Esophagus mucosa (tissue), 1 donor: ENCODE measurements at regions not wholly inside any gene's neighbourhood (a gene's known extent, or its start where the extent isn't known, plus 50 kb on each side); places are given as distances from the start of the nearest gene placed in this dataset.
"Not testable (repeated sequence)": the region's sequence is repeated elsewhere in the genome, so short reads cannot be mapped to it uniquely, and the experiment has no call there.

Experiments
- ATAC-seq: fragments of 200-7000 bp; cut with Tn5 transposase; one replicate; pipeline ENCODE4 v1.9.1; 2020
- donor health status: DM: yes; HTN: yes; CAD: no.

GRCh38 chr12:38016602-38017001, 300.0 kb upstream of the ALG10B start:
- ATAC-seq, result no peak

- no peak for ATAC-seq
These were observed 290.7 kb upstream of the ALG10B start for GRCh38 chr12:38025916-38026315.

GRCh38 chr12:38053113-38053512, 263.5 kb upstream of the ALG10B start:
- ATAC-seq, result no peak

- no peak for ATAC-seq
These were observed 262.7 kb upstream of the ALG10B start for GRCh38 chr12:38053655-38054464.

GRCh38 chr12:38056701-38057689, 259.6 kb upstream of the ALG10B start:
- peak; percentile 64 for ATAC-seq

GRCh38 chr12:38099686-38100085, 216.9 kb upstream of the ALG10B start:
- no peak for ATAC-seq

GRCh38 chr12:38101753-38102152, 214.8 kb upstream of the ALG10B start:
- ATAC-seq, result no peak

GRCh38 chr12:38102197-38102596, 214.4 kb upstream of the ALG10B start:
- ATAC-seq, result peak; percentile 56

GRCh38 chr12:38110026-38110699, 206.4 kb upstream of the ALG10B start:
- ATAC-seq, result peak; percentile 68

GRCh38 chr12:38113991-38114390, 202.6 kb upstream of the ALG10B start:
- no peak for ATAC-seq

- ATAC-seq, result no peak
These were observed 199.6 kb upstream of the ALG10B start for GRCh38 chr12:38116968-38117367.

GRCh38 chr12:38118632-38119031, 197.9 kb upstream of the ALG10B start:
- no peak for ATAC-seq

- no peak for ATAC-seq
These were observed 196.1 kb upstream of the ALG10B start for GRCh38 chr12:38120438-38120837.

- ATAC-seq, result not testable (repeated sequence)
These were observed 193.5 kb upstream of the ALG10B start for GRCh38 chr12:38123028-38123427.

- no peak for ATAC-seq
These were observed 192.9 kb upstream of the ALG10B start for GRCh38 chr12:38123566-38124246.

- ATAC-seq, result no peak
These were observed 192.1 kb upstream of the ALG10B start for GRCh38 chr12:38124247-38125012.

- no peak for ATAC-seq
These were observed 184.4 kb upstream of the ALG10B start for GRCh38 chr12:38132139-38132538.

- no peak for ATAC-seq
These were observed 179.3 kb upstream of the ALG10B start for GRCh38 chr12:38137287-38137686.

- ATAC-seq, result no peak
These were observed 178.9 kb upstream of the ALG10B start for GRCh38 chr12:38137716-38138115.

GRCh38 chr12:38138225-38139221, 178.1 kb upstream of the ALG10B start:
- ATAC-seq, result peak; percentile 79
